ENCODE measurements at regions not wholly inside any gene's neighbourhood (a gene's known extent, or its start where the extent isn't known, plus 50 kb on each side); places are given as distances from the start of the nearest gene placed in this dataset.

GRCh38 chr13:26983543-26984320 is 187.9 kb downstream of the USP12 start:
- DNase-seq (ENCODE audit: low spot score), result no peak
- no peak for TF ChIP-seq CTCF (IDR thresholded peaks at IDR 0.05; ENCODE audit: extremely low read depth, missing control alignments)

GRCh38 chr13:26980099-26981031 is 191.2 kb downstream of the USP12 start:
- DNase-seq (ENCODE audit: low spot score), result no peak
- TF ChIP-seq CTCF (IDR thresholded peaks at IDR 0.05; ENCODE audit: extremely low read depth, missing control alignments), result no peak

GRCh38 chr13:26979334-26979733 is 192.3 kb downstream of the USP12 start:
- DNase-seq (ENCODE audit: low spot score), result no peak
- TF ChIP-seq CTCF (IDR thresholded peaks at IDR 0.05; ENCODE audit: extremely low read depth, missing control alignments), result no peak

GRCh38 chr13:26978081-26978860 is 193.3 kb downstream of the USP12 start:
- no peak for TF ChIP-seq CTCF (IDR thresholded peaks at IDR 0.05; ENCODE audit: extremely low read depth, missing control alignments)
- DNase-seq (ENCODE audit: low spot score), result no peak

GRCh38 chr13:26977541-26977940 is 194.1 kb downstream of the USP12 start:
- no peak for TF ChIP-seq CTCF (IDR thresholded peaks at IDR 0.05; ENCODE audit: extremely low read depth, missing control alignments)
- DNase-seq (ENCODE audit: low spot score), result no peak

GRCh38 chr13:26976313-26976712 is 195.3 kb downstream of the USP12 start:
- DNase-seq (ENCODE audit: low spot score), result no peak
- no peak for TF ChIP-seq CTCF (IDR thresholded peaks at IDR 0.05; ENCODE audit: extremely low read depth, missing control alignments)

All from GM20000 (cell line).